ENCODE measurements at regions not wholly inside any gene's neighbourhood (a gene's known extent, or its start where the extent isn't known, plus 50 kb on each side); places are given as distances from the start of the nearest gene placed in this dataset.

GRCh38 chr22:25508161-25508560 lies 56.3 kb upstream of the GRK3 start:
- no peak overlapping the region for H3K4me3 Mint-ChIP-seq (ENCODE audit: unreplicated experiment)
- intact Hi-C loops (cut with micrococcal nuclease) = no loop called here
- H3K36me3 Mint-ChIP-seq (ENCODE audit: insufficient read depth, unreplicated experiment) = peaks cover 5% of the 10 kb centered on the region
- H3K27me3 Mint-ChIP-seq (ENCODE audit: insufficient read depth, unreplicated experiment) = no peaks in the 10 kb centered on the region
- POLR2A ChIA-PET = interaction anchor here (1.5 to 2.5 kb wide), 3 partner anchors 44 to 58 kb away, joined by 4 to 18 read pairs (median 10); no protein-coding TSS in a partner anchor
- no peak overlapping the region for H3K27ac Mint-ChIP-seq (ENCODE audit: low read depth, unreplicated experiment)
- no TSS peak for BruUV-seq (replicated peaks)
- CTCF ChIA-PET = interaction anchor here (0.9 kb wide), 1 partner anchor 187 kb away, joined by 3 read pairs; no protein-coding TSS in a partner anchor
- no peak for DNase-seq (ENCODE audit: unreplicated experiment)
- peaks cover 6% of the 10 kb centered on the region for H3K4me1 Mint-ChIP-seq (ENCODE audit: insufficient read depth, unreplicated experiment)
- peaks cover 8% of the 10 kb centered on the region for H3K9me3 Mint-ChIP-seq (ENCODE audit: unreplicated experiment)
- TF ChIP-seq CTCF (IDR thresholded peaks at IDR 0.05; ENCODE audit: unreplicated experiment) = no peak

- CTCF ChIA-PET = interaction anchor here (0.6 to 1.1 kb wide), 4 partner anchors 16 to 557 kb away, joined by 3 to 4 read pairs (median 3); no protein-coding TSS in a partner anchor
- DNase-seq (ENCODE audit: unreplicated experiment) = no peak
- peaks cover 5% of the 10 kb centered on the region for H3K36me3 Mint-ChIP-seq (ENCODE audit: insufficient read depth, unreplicated experiment)
- POLR2A ChIA-PET = interaction anchor here (0.5 to 2.5 kb wide), 15 partner anchors 8 to 398 kb away, joined by 3 to 18 read pairs (median 5); no protein-coding TSS in a partner anchor
- no TSS peak for BruUV-seq (replicated peaks)
- H3K27me3 Mint-ChIP-seq (ENCODE audit: insufficient read depth, unreplicated experiment) = no peaks in the 10 kb centered on the region
- no peak for TF ChIP-seq CTCF (IDR thresholded peaks at IDR 0.05; ENCODE audit: unreplicated experiment)
- H3K27ac Mint-ChIP-seq (ENCODE audit: low read depth, unreplicated experiment) = no peak overlapping the region
- H3K9me3 Mint-ChIP-seq (ENCODE audit: unreplicated experiment) = peaks cover 8% of the 10 kb centered on the region
- intact Hi-C loops (cut with micrococcal nuclease) = no loop called here
- H3K4me3 Mint-ChIP-seq (ENCODE audit: unreplicated experiment) = no peak overlapping the region
- peaks cover 6% of the 10 kb centered on the region for H3K4me1 Mint-ChIP-seq (ENCODE audit: insufficient read depth, unreplicated experiment)
Observed at GRCh38 chr22:25508761-25509321, 55.6 kb upstream of the GRK3 start.

GRCh38 chr22:25509374-25509791 lies 55.1 kb upstream of the GRK3 start:
- Mint-ChIP-seq H3K4me1 (ENCODE audit: insufficient read depth, unreplicated experiment) (peaks cover 6% of the 10 kb centered on the region), H3K27me3 (ENCODE audit: insufficient read depth, unreplicated experiment) (no peaks in the 10 kb centered on the region), H3K4me3 (ENCODE audit: unreplicated experiment) (no peak overlapping the region), H3K9me3 (ENCODE audit: unreplicated experiment) (peaks cover 8% of the 10 kb centered on the region), H3K27ac (ENCODE audit: low read depth, unreplicated experiment) (no peak overlapping the region), H3K36me3 (ENCODE audit: insufficient read depth, unreplicated experiment) (peaks cover 5% of the 10 kb centered on the region)
- DNase-seq (ENCODE audit: unreplicated experiment) = peak; percentile 94
- CTCF ChIA-PET = interaction anchor here (0.6 to 1.1 kb wide), 4 partner anchors 15 to 558 kb away, joined by 3 to 4 read pairs (median 3); no protein-coding TSS in a partner anchor
- intact Hi-C loops (cut with micrococcal nuclease) = no loop called here
- POLR2A ChIA-PET = interaction anchor here (0.5 to 2.5 kb wide), 21 partner anchors 9 to 399 kb away, joined by 3 to 18 read pairs (median 4); no protein-coding TSS in a partner anchor
- TF ChIP-seq CTCF (IDR thresholded peaks at IDR 0.05; ENCODE audit: unreplicated experiment) = no peak
- no TSS peak for BruUV-seq (replicated peaks)

GRCh38 chr22:25510876-25511275 lies 53.6 kb upstream of the GRK3 start:
- BruUV-seq (replicated peaks) = no TSS peak
- Mint-ChIP-seq H3K36me3 (ENCODE audit: insufficient read depth, unreplicated experiment) (peaks cover 5% of the 10 kb centered on the region), H3K4me1 (ENCODE audit: insufficient read depth, unreplicated experiment) (peaks cover 6% of the 10 kb centered on the region), H3K9me3 (ENCODE audit: unreplicated experiment) (peaks cover 8% of the 10 kb centered on the region), H3K4me3 (ENCODE audit: unreplicated experiment) (no peak overlapping the region), H3K27me3 (ENCODE audit: insufficient read depth, unreplicated experiment) (no peaks in the 10 kb centered on the region), H3K27ac (ENCODE audit: low read depth, unreplicated experiment) (no peak overlapping the region)
- intact Hi-C loops (cut with micrococcal nuclease) = no loop called here
- no peak for TF ChIP-seq CTCF (IDR thresholded peaks at IDR 0.05; ENCODE audit: unreplicated experiment)
- DNase-seq (ENCODE audit: unreplicated experiment) = no peak
- ChIA-PET POLR2A (interaction anchor here (1.2 to 2.5 kb wide), 4 partner anchors 17 to 237 kb away, joined by 4 to 18 read pairs (median 6); no protein-coding TSS in a partner anchor), CTCF (interaction anchor here (0.6 to 1.1 kb wide), 3 partner anchors 55 to 1159 kb away, joined by 3 to 4 read pairs (median 4); no protein-coding TSS in a partner anchor)

Measured in MCF 10A (cell line).